GM20000 (cell line): ENCODE measurements at regions not wholly inside any gene's neighbourhood (a gene's known extent, or its start where the extent isn't known, plus 50 kb on each side); places are given as distances from the start of the nearest gene placed in this dataset.

Experiments
- DNase-seq: peaks from one replicate; pipeline ENCODE4 v3.0.0; 2012; ENCODE audit warnings: low spot score
- CTCF ChIP-seq: IDR thresholded peaks from 2 replicates; pipeline ENCODE4 v1.5.1; 2012; ENCODE audit warnings: mild to moderate bottlenecking, control low read depth; ENCODE audit errors: extremely low read depth, missing control alignments

- DNase-seq: no peak
- TF ChIP-seq CTCF: no peak
Measured at GRCh38 chr9:7921545-7922197, 122.1 kb upstream of the DMAC1 start.

GRCh38 chr9:7912037-7912535 is 112.5 kb upstream of the DMAC1 start:
- DNase-seq: no peak
- no peak for TF ChIP-seq CTCF

GRCh38 chr9:7910426-7911020 is 110.9 kb upstream of the DMAC1 start:
- no peak for DNase-seq

DNA sequence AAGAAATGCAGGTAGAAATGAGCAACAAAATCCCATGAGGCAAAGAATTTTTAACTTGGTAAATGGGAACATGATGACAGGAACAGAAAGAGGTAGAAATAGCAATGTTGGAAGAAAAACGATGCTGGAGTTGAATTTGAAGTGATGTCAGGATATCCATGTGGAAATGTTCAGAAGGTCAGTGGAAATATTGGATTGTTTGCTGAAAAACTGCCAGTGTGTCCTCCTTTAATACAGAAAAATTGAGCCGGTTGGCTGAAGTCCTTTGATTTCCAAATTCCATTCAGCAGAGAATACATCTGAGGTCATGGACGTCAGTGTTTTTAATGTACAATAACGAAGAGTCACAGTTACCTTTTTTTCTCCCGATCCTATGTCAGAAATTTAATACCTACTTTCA is 110.0 kb upstream of the DMAC1 start:
- DNase-seq: no peak
- no peak for TF ChIP-seq CTCF

More at GRCh38 chr9:7910426-7911020, 110.9 kb upstream of the DMAC1 start:
- TF ChIP-seq CTCF: no peak

DNA sequence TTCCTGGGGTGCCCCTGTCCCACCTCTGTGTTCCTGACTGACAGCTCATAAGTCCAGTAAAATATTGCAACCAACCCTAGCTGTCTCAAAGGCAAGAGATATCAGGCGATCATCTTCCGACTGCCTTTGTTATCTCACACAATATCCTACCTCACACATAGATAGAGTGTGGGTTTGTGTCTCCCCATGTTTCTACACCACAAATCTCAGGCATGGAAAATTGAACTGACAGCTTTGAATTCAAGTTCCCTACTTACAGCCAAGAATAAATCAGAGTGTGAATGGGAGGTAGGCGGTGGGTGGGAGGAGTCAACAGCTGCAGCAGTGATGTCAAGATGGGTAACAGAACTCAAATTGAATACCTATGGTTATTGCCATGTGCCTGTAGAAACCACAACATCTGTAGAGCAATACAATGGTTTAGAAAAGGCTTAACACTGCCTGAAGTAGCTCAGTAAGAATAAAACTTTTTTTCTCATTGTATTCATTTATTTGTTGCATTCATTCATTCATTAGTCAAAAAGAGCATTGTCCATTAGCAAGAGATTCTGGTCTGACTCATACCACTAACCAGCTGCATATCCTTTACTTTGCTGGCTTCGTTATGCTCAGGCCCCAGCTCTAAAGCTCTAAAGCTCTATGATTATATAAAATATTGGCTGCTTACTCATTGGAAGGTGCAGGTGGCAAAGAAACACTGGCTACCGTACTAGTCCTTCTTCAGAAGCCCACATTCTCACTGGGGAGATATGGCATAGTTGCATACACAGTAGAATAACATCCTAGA is 108.2 kb upstream of the DMAC1 start:
- TF ChIP-seq CTCF: no peak
- DNase-seq: no peak

GRCh38 chr9:7906783-7907550 is 107.4 kb upstream of the DMAC1 start:
- DNase-seq: no peak
- TF ChIP-seq CTCF: no peak
